GM18517 (cell line): ENCODE measurements at regions not wholly inside any gene's neighbourhood (a gene's known extent, or its start where the extent isn't known, plus 50 kb on each side); places are given as distances from the start of the nearest gene placed in this dataset.
"Not testable (repeated sequence)": the region's sequence is repeated elsewhere in the genome, so short reads cannot be mapped to it uniquely, and the experiment has no call there.

ENCODE experiments used
- ATAC-seq: cut with Tn5 transposase; IDR thresholded peaks from one replicate; pipeline ENCODE4 v1.9.1; 2021; ENCODE audit warnings: mild to moderate bottlenecking, moderate library complexity; ENCODE audit not compliant: unreplicated experiment

GRCh38 chr4:179059396-179059795, 1617.2 kb upstream of the AGA start:
- no peak for ATAC-seq

GRCh38 chr4:179066254-179066653, 1624.0 kb upstream of the AGA start:
- not testable (repeated sequence) for ATAC-seq

- ATAC-seq = no peak
These were observed 1628.9 kb upstream of the AGA start for GRCh38 chr4:179071131-179071530.

- ATAC-seq = no peak
These were observed 1634.6 kb upstream of the AGA start for GRCh38 chr4:179076865-179077264.

GRCh38 chr4:179095585-179096221, 1653.5 kb upstream of the AGA start:
- no peak for ATAC-seq

GRCh38 chr4:179097741-179098140, 1655.5 kb upstream of the AGA start:
- no peak for ATAC-seq

- no peak for ATAC-seq
These were observed 1668.1 kb upstream of the AGA start for GRCh38 chr4:179110356-179110755.

GRCh38 chr4:179110816-179111215, 1668.6 kb upstream of the AGA start:
- ATAC-seq = no peak

- ATAC-seq = no peak
These were observed 1670.4 kb upstream of the AGA start for GRCh38 chr4:179112441-179113170.

- no peak for ATAC-seq
These were observed 1672.4 kb upstream of the AGA start for GRCh38 chr4:179114615-179115014.

- no peak for ATAC-seq
These were observed 1673.8 kb upstream of the AGA start for GRCh38 chr4:179116011-179116410.

GRCh38 chr4:179116581-179116980, 1674.3 kb upstream of the AGA start:
- ATAC-seq = no peak

- no peak for ATAC-seq
These were observed 1680.8 kb upstream of the AGA start for GRCh38 chr4:179123084-179123483.

- no peak for ATAC-seq
These were observed 1682.2 kb upstream of the AGA start for GRCh38 chr4:179124419-179124818.

GRCh38 chr4:179124957-179125356, 1682.7 kb upstream of the AGA start:
- ATAC-seq = no peak

GRCh38 chr4:179125870-179126269, 1683.6 kb upstream of the AGA start:
- no peak for ATAC-seq

GRCh38 chr4:179128299-179128698, 1686.1 kb upstream of the AGA start:
- no peak for ATAC-seq

GRCh38 chr4:179130122-179130714, 1688.0 kb upstream of the AGA start:
- ATAC-seq = no peak

- ATAC-seq = no peak
These were observed 1703.7 kb upstream of the AGA start for GRCh38 chr4:179145746-179146525.

GRCh38 chr4:179151770-179152169, 1709.5 kb upstream of the AGA start:
- ATAC-seq = no peak

- ATAC-seq = no peak
These were observed 1720.9 kb upstream of the AGA start for GRCh38 chr4:179163147-179163546.
